Nephron (organoid): ENCODE measurements at regions not wholly inside any gene's neighbourhood (a gene's known extent, or its start where the extent isn't known, plus 50 kb on each side); places are given as distances from the start of the nearest gene placed in this dataset.
"Not testable (repeated sequence)": the region's sequence is repeated elsewhere in the genome, so short reads cannot be mapped to it uniquely, and the experiment has no call there.

Experiments used
- H3K27ac Mint-ChIP-seq, 3 experiments: 2 replicates each; pipeline ENCODE4 v1.8.0; 2020; ENCODE audit warnings: mixed read lengths in 3 of 3, mild to moderate bottlenecking in 2 of 3, moderate library complexity in 1 of 3
- H3K27me3 Mint-ChIP-seq: 2 replicates; pipeline ENCODE4 v1.8.0; 2021; ENCODE audit warnings: low read depth, mild to moderate bottlenecking, moderate library complexity, mixed read lengths
- H3K36me3 Mint-ChIP-seq: 2 replicates; pipeline ENCODE4 v1.8.0; 2020; ENCODE audit warnings: low read depth, mixed read lengths
- H3K4me1 Mint-ChIP-seq: 2 replicates; pipeline ENCODE4 v1.8.0; 2020; ENCODE audit warnings: mixed read lengths
- H3K4me3 Mint-ChIP-seq, 3 experiments: 2 replicates each; pipeline ENCODE4 v1.8.0; 2020; ENCODE audit warnings: mild to moderate bottlenecking in 3 of 3, mixed read lengths in 3 of 3, moderate library complexity in 2 of 3
- H3K9me3 Mint-ChIP-seq: 2 replicates; pipeline ENCODE4 v1.8.0; 2020; ENCODE audit warnings: mixed read lengths

DNA sequence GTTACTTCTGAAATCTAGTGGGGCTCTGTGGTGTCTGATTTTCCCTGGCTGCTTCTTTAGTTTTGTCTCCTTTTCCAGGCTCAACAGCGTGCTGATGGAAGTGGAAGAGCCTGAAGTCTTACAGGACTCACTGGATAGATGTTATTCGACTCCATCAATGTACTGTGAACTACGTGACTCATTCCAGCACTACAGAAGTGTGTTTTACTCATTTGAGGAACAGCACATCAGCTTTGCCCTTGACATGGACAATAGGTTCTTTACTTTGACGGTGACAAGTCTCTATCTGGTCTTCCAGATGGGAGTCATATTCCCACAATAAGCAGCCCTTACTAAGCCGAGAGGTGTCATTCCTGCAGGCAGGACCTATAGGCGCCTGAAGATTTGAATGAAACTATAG, 51.1 kb downstream of the NBPF8 start:
- H3K9me3 Mint-ChIP-seq, H3K4me1 Mint-ChIP-seq, H3K36me3 Mint-ChIP-seq, H3K27ac Mint-ChIP-seq, H3K27me3 Mint-ChIP-seq, H3K4me3 Mint-ChIP-seq: not testable (repeated sequence)

DNA sequence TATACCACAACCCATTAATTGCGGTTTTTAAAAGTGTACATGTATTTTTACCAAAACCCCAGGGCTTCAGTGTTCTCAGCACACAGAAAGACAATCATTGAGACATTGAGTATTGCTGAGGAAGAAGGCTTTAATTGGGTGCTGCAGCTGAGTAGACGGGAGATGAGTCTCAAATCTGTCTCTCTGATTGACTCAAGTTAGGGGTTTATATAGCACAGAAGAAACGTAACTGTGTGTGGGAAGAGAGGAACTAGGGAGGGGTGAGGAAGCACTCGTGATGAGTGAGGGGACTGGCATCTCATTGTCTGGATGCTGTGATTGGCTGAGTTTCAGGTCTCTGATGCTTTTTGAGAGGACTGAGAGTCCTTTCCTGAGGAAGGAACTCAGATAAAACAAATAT, 62.8 kb downstream of the NBPF8 start:
- H3K27me3 Mint-ChIP-seq, H3K4me1 Mint-ChIP-seq: not testable (repeated sequence)
- peaks cover 23% of the 10 kb centered on the region for H3K36me3 Mint-ChIP-seq

DNA sequence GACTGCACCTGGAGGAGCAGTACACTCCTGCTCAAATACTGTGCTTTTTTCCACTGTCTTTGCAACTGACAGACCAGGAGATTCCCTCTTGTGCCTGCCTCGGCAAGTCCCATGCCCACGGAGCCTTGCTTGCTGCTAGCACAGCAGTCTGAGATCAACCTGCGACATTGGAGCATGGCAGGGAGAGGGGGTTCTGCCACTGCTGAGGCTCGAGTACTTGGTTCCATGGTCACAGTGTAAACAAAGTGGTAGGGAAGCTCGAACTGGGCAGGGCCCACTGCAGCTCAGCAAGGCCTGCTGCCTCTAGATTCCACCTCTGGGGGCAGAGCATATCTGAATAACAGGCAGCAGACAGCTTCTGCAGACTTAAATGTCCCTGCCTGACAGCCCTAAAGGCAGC, 63.6 kb downstream of the NBPF8 start:
- peaks cover 27% of the 10 kb centered on the region for H3K36me3 Mint-ChIP-seq

More for the DNA sequence above, 62.8 kb downstream of the NBPF8 start:
- not testable (repeated sequence) for H3K4me3 Mint-ChIP-seq, H3K27ac Mint-ChIP-seq, H3K9me3 Mint-ChIP-seq

GRCh38 chr1:120487542-120487941, 72.7 kb downstream of the NBPF8 start:
- not testable (repeated sequence) for H3K27me3 Mint-ChIP-seq, H3K4me1 Mint-ChIP-seq, H3K27ac Mint-ChIP-seq, H3K4me3 Mint-ChIP-seq
- Mint-ChIP-seq H3K36me3 (peaks cover 24% of the 10 kb centered on the region), H3K9me3 (peaks cover 11% of the 10 kb centered on the region)

More for the DNA sequence above, 63.6 kb downstream of the NBPF8 start:
- not testable (repeated sequence) for H3K4me1 Mint-ChIP-seq, H3K27me3 Mint-ChIP-seq, H3K9me3 Mint-ChIP-seq, H3K4me3 Mint-ChIP-seq, H3K27ac Mint-ChIP-seq

DNA sequence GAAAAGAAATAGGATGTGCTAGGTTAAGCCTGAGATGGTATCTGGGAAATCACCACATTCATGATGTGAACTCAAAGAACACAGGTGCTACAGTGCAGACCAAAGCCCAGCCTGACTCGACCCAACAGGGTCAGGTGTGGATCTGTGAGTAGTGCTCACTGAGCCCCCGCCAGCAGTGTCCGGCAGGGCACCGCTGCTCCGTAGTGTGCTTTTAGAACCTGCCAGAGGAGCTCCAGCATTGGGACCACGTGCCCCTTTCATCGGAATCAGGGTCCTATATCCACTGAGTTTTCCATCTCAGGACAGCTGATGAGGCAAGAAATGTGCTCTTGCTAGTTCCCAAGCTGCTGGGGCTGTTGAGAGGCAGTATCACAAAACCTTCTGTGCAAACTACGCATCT, 74.4 kb downstream of the NBPF8 start:
- not testable (repeated sequence) for H3K27ac Mint-ChIP-seq, H3K4me3 Mint-ChIP-seq, H3K9me3 Mint-ChIP-seq, H3K4me1 Mint-ChIP-seq, H3K27me3 Mint-ChIP-seq
- H3K36me3 Mint-ChIP-seq = peaks cover 15% of the 10 kb centered on the region

DNA sequence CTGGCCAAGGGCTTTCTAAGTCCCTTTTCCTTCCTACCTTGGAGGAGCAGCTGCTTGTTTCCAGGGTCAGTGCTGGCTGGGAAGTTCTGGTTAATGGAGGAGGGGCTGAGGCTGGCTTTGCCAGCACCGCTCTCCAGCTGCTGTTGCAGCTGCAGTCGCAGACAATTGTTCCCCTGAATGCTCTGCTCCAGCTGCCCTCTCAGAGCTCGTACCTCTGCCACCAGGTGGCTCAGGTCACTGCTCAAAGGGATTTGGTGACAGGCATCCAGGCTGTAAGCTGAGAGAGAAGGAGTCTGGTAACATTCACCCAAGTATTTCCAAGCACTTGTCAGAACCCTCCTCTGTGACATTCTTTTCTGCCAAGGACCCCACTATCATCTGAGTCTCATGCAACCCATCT, 82.3 kb downstream of the NBPF8 start:
- not testable (repeated sequence) for H3K4me3 Mint-ChIP-seq, H3K27ac Mint-ChIP-seq, H3K27me3 Mint-ChIP-seq, H3K36me3 Mint-ChIP-seq, H3K9me3 Mint-ChIP-seq, H3K4me1 Mint-ChIP-seq

- not testable (repeated sequence) for H3K4me1 Mint-ChIP-seq, H3K4me3 Mint-ChIP-seq, H3K9me3 Mint-ChIP-seq, H3K36me3 Mint-ChIP-seq, H3K27ac Mint-ChIP-seq, H3K27me3 Mint-ChIP-seq
These were observed 88.4 kb downstream of the NBPF8 start for GRCh38 chr1:120503284-120503683.

DNA sequence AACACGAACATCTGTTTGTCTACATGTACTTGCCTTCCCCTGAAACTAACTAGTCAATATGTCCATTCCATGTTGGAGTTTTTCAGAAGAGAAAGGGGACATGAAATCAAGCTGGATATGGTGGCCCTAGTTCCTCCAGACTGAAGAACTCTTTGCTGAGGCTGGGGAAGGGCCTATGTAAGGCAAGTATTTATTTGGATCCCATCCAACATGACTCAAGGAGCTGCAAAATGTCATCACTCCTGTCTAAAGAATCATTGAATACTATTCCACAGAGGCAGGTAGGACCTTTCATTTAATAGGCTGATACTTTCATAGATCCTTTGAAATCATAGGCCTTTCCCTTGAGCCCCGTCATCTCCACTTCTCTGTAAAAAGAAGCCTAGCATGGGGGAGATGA, 91.5 kb downstream of the NBPF8 start:
- H3K27ac Mint-ChIP-seq, H3K27me3 Mint-ChIP-seq, H3K9me3 Mint-ChIP-seq, H3K4me3 Mint-ChIP-seq, H3K36me3 Mint-ChIP-seq, H3K4me1 Mint-ChIP-seq: not testable (repeated sequence)

DNA sequence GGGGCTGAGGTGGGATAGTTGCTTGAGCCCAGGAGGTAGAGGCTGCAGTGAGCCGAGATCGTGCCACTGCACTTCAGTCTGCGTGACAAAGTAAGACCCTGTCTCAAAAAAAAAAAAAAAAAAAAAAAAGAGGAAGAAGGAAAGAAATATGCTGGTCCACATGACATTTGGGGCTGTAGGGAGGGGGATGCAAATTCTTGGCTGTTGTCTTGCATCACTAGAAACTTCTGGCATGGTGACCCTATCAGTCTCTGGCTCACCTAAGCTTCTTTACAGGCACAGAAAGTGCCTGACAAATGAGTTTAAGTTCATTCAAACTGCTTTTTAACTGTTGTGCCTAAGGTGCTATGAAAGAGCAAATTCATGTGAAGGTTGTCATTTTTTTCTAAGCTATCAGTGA, 93.5 kb downstream of the NBPF8 start:
- H3K4me3 Mint-ChIP-seq, H3K27ac Mint-ChIP-seq, H3K27me3 Mint-ChIP-seq, H3K9me3 Mint-ChIP-seq, H3K4me1 Mint-ChIP-seq: not testable (repeated sequence)
- peaks cover 12% of the 10 kb centered on the region for H3K36me3 Mint-ChIP-seq

DNA sequence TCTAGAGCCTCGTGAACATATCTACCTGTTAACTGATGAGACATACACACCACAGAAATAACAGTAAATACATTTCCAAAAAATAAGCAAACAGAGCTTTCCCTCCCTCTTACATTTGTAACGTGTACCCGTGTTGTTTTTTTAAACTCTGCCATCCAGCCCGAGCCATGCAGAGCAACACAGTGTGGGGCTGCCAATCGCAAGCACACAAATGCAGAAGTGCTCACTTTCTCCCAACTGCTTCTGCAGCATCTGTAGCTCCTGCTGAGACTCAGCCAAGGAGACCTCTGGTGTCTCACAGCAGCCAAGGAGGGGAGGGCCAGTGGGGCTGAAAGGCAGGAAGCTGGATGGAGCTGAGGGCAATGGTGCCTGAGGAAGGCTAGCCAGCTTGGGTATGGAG, 94.4 kb downstream of the NBPF8 start:
- H3K27ac Mint-ChIP-seq, H3K9me3 Mint-ChIP-seq, H3K4me3 Mint-ChIP-seq, H3K27me3 Mint-ChIP-seq, H3K4me1 Mint-ChIP-seq: not testable (repeated sequence)
- H3K36me3 Mint-ChIP-seq = peaks cover 12% of the 10 kb centered on the region

DNA sequence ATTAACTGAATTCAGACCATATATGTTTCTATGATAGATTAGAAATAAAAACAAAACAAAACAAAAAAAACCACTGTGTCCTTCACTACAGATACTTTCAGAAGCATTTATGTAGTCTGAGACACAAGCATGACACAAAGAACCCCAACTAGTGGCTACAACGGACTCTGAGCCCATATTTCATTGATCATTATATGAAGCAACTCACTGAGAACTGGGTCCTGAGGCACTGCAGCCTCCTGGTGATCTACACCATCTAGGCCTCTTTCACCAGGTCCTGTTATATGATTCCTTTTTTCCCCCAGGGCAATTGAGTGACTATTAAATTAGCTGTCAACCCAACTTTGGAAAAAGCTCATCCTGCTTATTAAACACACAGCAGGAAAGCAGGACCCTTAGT, 98.3 kb downstream of the NBPF8 start:
- not testable (repeated sequence) for H3K4me1 Mint-ChIP-seq, H3K27me3 Mint-ChIP-seq, H3K4me3 Mint-ChIP-seq, H3K9me3 Mint-ChIP-seq, H3K27ac Mint-ChIP-seq
- peaks cover 12% of the 10 kb centered on the region for H3K36me3 Mint-ChIP-seq

- not testable (repeated sequence) for H3K27ac Mint-ChIP-seq, H3K4me1 Mint-ChIP-seq, H3K27me3 Mint-ChIP-seq, H3K9me3 Mint-ChIP-seq, H3K4me3 Mint-ChIP-seq
- peaks cover 12% of the 10 kb centered on the region for H3K36me3 Mint-ChIP-seq
These were observed 98.7 kb downstream of the NBPF8 start for GRCh38 chr1:120513531-120513930.

DNA sequence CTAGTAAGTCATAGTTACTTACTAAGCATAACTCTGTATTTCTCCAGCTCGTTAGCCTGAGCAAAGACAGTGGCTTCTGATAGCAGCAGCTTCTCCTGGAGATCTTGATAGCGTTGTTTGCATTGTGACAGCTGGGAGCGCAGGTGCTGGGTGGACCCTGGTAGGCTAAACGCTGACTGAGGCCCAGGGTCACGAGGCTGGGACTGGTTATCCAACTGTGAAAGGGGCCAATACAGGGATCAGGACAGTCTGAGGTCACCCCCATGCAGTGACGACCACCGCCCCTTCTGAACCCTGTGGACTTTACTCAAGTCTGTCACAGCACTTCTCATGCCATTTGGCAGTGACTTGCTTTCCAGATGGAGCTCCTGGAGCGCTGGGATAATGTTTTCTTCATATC, 104.4 kb downstream of the NBPF8 start:
- H3K27ac Mint-ChIP-seq, H3K4me1 Mint-ChIP-seq, H3K27me3 Mint-ChIP-seq, H3K4me3 Mint-ChIP-seq, H3K9me3 Mint-ChIP-seq, H3K36me3 Mint-ChIP-seq: not testable (repeated sequence)

DNA sequence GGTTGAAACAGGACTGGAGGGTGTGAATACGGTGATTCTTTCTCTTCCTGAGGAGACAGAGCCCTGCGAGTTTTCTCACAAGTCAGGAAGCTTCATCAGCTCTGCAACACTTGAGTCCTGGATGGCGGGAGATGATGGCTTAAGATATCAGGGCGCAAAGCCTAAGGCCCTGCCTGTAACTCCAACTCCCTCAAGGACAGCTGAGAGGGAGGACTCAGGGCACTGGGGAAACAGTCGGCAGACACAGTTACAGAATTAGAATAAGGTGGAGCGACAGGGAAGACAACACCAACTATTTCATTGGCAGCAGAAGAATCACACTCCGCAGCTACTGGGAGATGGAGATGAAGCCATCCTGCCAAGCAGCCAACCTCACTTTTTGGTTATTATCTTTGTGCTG, 109.6 kb downstream of the NBPF8 start:
- H3K4me1 Mint-ChIP-seq, H3K36me3 Mint-ChIP-seq, H3K9me3 Mint-ChIP-seq, H3K27me3 Mint-ChIP-seq, H3K4me3 Mint-ChIP-seq, H3K27ac Mint-ChIP-seq: not testable (repeated sequence)

DNA sequence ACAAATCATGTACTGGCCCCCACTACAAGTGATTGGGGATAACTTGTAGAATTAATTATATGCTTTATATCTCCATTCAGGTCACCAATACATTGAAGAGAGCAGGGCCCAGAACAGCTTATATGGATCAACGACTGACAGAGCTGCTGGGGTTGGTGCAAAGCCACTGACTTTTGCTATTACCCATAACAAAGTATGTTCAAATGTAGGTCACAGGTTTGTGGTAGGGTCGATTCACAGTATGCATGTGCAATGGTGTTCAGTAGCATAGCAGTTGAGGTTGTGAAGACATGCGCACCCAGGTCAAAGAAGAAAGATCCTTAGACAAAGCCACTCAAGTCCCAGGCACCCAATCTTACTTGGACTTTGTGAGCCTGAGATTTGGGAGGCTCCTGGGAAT, 110.6 kb downstream of the NBPF8 start:
- not testable (repeated sequence) for H3K4me3 Mint-ChIP-seq, H3K36me3 Mint-ChIP-seq

GRCh38 chr1:120529475-120530089, 114.7 kb downstream of the NBPF8 start:
- not testable (repeated sequence) for H3K9me3 Mint-ChIP-seq, H3K27ac Mint-ChIP-seq, H3K4me1 Mint-ChIP-seq, H3K36me3 Mint-ChIP-seq, H3K27me3 Mint-ChIP-seq, H3K4me3 Mint-ChIP-seq

More for the DNA sequence above, 110.6 kb downstream of the NBPF8 start:
- H3K4me1 Mint-ChIP-seq, H3K27ac Mint-ChIP-seq, H3K9me3 Mint-ChIP-seq, H3K27me3 Mint-ChIP-seq: not testable (repeated sequence)
